Activated naive CD4-positive, alpha-beta T cell (primary cell): ENCODE measurements at regions not wholly inside any gene's neighbourhood (a gene's known extent, or its start where the extent isn't known, plus 50 kb on each side); places are given as distances from the start of the nearest gene placed in this dataset.

ENCODE experiments used
- DNase-seq, 4 experiments: peaks; one replicate each; lab custom pipeline; 2025; lab: John Stamatoyannopoulos, UW

DNA sequence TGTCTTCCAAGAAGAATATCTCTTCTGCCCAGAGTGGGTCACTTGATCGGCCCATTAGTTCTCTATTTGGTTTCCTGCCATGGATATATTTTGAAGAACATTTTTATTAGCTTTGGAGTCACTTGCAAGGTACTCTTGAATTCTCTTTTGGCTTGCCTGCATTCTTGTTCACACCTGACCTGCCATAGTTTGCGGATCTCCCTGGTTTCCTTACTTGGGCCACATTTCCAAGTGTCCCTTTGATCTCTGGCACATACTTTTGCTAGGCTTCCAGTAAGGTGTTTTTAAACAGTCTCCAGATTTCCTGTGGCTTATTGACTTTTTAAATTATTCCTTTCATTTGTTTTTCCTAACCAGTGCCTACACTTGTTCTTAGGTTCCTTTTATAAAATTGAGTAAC, 488.5 kb upstream of the MDFIC2 start:
- no peak for DNase-seq

DNA sequence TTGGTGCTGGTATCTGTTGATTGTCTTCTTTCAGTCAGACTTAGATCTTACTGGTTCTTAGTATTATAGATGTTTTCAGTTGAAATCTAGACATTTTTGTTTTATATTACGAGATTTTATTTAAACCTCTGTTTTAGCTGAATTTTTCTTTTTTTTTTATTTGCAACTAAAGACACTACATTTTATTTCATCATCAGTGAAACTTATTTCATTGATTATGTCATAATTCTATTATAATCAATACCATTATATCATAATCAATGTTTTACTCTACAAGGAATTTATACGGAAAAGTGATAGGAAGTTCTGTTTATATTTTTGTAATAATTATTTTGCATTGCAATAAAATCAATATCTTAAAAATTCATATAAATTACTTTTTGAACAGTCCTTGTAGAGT, 477.4 kb upstream of the MDFIC2 start:
- DNase-seq = no peak

DNA sequence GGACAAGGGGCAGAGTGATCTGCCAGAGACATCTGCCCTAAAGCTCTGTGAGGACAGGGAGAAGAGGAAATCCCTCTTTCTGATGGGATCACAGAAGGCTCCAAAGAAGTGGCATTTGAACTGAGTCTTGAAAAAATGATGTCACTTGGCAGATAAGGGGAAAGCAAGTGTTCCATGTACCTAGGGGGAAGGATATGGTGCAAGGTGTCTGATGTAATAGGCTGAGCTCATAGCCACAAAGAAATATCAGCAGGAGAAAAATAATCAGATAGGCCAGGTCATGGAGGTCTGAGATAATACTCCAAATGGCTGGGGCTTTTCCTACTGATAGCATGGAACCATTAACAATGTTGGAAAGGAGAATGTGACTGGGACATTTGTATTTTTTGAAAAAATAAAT, 468.4 kb upstream of the MDFIC2 start:
- DNase-seq = no peak

DNA sequence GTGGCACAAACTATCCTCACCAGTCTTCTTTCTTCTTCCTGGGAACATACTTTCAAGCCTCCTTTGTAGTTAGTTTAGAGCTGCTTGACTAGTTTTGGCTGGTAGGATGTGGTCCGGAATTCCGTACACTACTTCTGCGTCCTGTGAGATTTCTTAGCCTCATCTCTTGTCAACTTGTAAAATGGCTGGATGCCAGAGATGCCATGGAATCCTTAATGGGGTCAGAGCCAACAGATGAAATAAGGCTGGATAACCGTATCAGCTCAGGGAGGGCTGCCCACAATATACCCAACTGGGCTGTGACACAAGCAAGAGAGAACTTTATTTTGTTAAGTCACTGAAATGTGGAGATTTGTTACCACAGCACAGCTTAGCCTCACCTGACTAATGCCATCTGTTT, 466.9 kb upstream of the MDFIC2 start:
- no peak for DNase-seq

DNA sequence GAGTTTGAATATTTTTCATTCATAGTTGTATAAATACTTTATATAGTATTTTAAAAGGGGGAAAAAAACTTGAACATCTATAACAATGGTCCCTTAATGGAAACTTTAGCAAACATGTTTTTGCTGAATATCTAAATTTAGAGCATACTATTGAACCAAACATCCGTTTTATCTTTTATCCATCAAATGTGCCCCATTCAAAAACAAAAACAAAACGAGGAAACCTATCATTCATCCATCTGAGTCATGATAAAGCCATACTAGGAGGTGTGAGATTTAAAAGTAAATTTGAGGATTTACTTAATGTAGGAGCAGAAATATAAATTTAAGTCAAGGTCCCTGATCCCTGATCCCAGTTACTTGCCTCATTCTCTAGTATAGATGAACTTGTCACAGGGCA, 463.6 kb upstream of the MDFIC2 start:
- no peak for DNase-seq

DNA sequence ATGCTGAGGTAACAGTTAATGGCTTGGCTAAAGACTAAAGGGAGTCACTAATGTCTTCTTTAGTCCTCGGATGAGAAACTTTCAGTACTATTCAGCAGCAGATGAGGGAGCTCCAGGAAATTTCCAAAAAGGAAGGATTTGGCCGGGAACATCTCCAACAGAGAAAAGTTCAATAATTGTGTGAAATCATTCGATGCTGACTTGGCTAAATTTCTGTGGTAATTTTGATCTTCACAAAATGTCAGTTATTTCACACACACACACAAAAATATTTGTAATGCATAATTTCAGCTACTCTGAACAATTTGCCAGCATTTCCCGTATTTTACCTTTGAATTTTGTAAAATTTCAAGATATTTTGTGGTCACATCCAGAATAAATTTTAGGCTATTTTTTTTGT, 462.8 kb upstream of the MDFIC2 start:
- DNase-seq = no peak

DNA sequence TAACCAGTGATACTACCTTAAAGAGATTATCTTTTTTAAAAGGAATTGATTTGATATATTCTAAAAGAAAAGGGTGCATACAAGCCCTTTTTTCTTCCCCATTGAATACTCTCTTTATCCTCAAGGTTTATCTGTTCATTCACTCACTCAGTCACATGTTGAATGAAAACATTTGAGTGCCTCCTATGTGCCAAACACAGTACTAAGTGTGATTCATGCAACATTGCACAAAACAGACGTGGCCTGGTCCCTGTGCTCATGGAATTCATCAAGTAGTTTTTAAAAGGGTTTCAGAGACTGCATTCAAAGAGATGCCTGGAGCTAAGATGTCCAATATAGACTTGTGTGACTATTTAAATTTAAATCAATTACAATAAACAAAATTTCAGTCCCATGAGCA, 462.2 kb upstream of the MDFIC2 start:
- no peak for DNase-seq

DNA sequence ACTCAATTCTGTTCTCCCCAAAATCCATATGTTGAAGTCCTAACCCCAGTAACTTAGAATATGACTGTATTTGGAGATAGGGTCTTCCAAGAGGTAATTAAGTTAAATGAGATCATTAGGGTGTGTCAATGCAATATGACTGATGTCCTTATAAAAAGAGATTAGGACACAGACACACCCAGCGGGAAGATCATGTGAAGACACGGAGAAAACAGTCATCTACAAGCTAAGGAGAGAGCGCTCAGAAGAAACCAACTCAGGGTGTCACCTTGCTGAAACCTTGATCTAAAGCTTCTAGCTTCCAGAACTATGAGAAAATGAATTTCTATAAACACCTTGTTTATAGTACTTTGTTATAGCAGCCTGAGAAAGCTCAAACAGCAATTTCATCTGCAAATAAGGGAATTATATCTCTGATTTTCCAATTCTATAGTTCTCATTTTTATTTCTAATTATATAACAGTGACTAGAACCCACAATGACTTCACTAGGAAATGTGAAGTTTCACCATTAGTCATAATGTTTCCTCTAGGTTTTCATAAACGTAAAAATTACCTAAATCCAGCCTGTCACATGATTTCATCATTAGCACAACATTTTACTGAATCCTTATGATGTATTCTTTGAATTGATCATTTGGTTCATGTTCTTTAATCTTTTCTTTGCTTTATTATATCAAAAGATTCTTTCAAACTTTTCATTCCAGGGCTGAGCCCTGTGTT, 459.1 kb upstream of the MDFIC2 start:
- no peak for DNase-seq

DNA sequence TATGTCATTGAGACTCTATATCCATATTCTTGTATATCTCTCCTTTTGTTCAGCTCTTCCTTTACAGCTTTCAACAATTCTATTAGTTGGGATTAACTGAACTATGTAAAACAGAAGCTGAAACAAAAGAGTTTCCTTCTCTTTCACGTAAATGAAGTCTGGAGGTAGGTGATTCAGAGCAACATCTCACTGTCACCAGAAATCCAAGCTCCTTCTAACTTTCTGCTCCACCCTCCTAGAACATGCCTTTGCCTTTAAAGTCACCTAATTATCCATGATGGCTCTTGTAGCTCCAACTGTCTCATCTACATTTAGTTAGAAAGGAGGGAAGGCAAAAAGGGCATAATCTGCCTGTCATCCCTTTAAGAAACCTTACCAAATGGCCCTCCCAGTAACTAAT, 458.2 kb upstream of the MDFIC2 start:
- no peak for DNase-seq

DNA sequence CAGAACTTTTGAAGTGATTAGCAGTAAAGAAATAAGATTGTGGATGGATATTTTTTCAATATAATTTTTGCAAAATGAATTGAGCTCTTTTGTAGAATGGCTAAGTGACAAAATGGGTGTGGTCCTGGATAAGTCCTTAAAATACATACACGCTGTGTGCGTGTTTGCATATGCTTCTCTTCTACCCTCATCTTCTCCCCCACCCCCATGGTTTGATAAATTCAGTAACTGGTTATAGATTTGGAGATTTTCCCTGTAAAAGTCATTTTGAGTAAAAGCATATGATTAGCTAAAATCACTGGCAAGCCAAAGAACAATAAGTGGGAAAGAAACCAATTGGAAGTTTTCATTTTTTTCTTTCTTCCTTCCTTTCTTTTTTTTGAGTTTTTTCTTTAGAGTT, 453.9 kb upstream of the MDFIC2 start:
- DNase-seq = no peak

DNA sequence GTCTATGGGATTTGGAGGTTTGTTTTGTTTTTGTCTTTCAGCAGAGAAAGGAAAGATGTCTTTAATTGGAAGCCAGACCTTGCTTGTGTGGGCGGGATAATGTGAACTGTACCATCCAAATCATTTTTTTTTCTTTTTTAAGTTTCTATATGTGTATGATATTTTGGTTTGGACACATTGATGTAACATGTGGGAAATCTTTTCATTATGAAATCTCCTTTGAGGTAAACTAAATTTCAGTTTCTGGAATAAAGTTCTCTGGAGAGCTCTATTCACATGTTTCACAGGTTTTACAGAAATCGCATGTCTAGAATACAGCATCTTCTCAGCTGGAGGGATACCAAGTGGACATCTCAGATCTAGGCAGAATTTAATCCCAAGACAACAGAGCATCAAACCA, 451.5 kb upstream of the MDFIC2 start:
- no peak for DNase-seq

DNA sequence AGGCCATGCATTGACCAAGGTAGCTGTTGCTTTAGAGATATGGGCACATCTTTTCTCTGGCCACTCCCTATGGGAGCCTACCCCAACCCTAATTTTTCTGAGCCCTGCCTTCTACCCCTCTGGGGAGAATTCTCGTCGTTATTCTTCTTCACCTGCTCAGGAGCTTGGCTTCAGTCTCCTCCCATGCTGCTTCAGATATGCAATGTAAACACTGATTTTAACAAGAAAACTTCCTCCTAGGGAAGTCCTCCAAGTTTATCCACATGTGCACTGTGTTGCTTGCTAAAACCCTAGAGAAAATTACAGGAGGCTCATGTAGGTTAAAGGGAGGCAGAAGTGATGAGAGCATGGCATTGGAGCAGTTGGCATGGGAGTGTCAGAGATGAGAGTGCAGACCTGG, 445.2 kb upstream of the MDFIC2 start:
- no peak for DNase-seq

DNA sequence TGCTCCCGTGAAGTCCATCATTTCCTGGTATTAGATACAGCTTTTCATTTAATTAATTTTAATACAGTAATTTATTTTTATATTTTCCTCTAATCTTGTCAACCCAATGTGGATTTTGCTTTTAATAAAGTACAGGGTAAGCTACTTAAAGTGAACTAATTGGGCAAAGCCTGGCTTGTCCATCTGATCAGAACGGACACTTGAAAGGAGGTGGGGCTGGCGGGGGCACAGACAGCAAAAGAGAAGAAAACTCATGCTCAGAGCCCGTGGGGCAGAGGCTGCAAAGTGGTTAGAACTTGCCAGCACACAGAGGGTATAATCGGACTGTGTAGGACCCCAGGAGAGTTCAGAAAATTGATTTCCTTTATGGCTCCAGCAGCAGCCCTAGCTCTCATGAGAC, 443.1 kb upstream of the MDFIC2 start:
- DNase-seq = no peak

DNA sequence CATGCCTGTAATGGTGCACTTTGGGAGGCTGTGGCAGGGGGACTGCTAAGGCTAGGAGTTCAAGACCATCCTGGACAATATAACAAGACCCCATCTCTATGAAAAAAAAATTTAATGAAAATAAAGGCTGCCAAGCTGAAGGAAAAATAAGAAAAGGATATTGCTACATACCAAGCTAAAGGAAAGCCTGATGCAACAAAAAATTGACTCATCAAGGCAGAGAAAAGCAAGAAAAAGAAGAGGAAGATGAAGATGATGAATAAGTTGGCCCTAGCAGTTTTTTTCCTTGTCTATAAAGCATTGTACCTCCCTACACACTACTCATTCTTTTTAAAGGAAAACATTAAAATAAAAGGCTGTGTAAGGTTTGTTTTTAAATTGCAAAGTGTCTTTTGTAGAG, 441.9 kb upstream of the MDFIC2 start:
- no peak for DNase-seq

DNA sequence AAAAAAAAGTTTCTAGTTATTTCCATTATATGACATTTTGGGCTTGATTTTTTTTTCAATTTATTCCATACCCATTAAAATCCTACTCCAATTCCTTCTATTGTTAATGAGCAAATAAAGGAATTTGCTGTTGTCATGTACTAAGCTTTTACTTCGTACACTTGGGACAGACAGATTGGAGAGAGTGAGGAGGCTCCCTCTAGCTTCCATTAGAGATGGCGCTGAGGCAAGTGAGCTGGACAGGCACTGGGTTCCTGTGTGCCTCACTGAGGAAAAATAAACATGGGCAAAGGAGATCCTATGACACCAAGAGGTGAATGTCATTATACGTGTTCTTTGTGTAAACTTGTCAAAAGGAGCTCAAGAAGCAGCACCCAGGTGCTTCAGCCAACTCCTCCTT, 441.1 kb upstream of the MDFIC2 start:
- DNase-seq = no peak

DNA sequence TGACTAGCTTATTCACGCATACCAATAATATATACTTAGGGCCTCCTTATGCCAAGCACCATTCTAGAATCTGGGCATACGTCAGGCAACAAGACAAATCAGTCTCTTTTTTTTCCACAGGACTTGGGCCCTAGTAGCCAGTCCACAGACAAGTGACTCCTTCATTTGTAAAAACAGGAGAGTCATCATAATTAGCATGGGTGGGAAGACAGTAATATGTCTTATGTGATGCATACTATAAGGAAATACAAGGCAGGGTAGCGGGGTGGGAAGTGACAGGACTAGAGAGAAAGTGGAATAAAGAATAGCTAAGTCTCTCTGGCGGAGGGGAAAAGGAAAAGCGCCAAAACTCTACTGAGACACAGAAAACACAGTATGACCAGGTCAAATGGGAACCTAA, 439.6 kb upstream of the MDFIC2 start:
- no peak for DNase-seq

DNA sequence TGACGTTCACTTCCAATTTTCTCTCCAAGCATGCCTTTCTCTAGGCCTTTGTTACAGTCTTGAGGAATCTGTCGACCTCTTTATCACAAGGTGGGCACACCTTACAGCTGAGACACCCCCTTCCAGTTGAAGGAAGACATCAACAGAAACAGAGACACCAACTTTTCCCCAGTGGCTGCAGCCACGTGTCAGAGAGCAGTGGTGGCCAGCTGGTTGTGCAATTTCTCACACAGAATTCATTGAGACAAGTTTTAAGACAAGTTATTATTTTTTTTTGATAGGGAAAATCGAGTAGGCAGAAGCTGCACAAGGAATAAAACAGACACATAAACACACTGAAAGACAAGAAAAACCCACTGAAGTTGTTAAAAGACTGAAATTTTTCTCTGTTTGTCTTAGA, 436.7 kb upstream of the MDFIC2 start:
- no peak for DNase-seq

DNA sequence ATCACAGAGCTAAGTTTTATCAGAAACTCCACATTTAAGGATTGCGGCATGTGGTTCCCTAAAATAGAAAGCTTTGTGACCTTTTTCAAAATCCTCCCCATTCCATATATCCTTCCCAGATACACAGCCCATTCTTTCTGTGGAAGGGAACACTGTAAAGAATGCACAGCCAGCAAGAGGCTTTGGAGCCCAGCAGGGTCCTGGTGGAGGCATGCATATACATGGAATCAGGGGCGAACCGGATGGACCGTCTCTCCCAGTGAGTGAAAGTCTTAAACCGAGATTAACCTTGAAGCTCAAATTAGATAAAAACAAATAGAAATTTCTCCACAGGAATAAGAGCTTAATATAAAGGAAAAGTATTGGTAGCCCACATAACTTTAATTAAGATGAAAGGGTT, 436.2 kb upstream of the MDFIC2 start:
- no peak for DNase-seq

DNA sequence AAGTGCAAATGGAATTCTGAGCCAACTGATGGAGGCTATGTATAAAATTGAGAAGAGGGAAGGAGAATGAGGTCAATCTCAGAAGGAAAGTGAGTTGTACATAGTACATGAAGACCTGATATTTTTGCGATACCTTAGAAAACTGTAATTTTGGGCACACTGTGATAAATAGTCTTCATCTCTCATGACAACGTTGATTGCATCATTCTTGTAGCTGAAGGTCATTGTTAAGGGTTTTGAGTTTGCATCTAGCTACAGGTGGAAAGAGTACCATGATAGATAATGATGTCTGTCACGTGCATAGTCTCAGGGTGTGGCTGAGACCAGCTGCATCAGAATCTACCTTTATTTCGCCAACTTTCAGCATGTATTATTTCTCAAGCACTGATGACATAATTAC, 435.4 kb upstream of the MDFIC2 start:
- no peak for DNase-seq

DNA sequence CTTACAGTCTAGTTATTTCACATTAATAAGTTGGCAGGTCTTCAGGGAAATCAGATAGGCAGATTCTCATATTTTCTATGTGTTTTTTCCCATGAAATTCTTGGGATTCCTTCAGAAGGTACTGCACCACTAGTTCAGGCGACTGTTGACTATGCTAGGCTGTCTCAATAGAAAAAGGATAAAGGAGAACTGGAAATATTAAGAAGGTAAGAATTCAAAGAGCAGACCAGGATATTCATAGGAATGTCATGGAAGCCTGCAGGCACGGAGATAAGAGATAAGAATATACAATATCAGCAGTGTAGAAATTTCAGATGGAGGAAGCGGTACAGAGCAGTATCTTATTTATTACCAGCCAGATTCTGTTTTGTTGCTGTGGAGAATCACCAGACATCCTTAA, 432.1 kb upstream of the MDFIC2 start:
- DNase-seq = no peak

DNA sequence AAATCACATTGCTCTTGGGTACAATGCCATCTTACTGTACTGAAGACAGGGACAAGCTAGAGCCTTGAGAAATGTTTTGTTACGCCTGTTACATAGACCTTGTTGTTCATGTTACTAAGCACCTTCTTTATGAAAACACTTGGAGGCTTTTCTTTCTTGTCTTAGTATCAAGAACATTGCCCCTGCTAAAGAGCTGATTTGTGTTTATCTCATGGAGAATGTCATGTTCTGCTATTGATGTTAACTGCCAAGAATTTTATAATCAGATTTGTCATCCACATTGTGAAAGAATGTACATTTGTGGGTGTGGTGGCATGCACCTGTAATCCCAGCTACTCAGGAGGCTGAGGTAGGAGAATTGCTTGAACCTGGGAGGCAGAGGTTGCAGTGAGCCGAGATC, 431.3 kb upstream of the MDFIC2 start:
- no peak for DNase-seq

DNA sequence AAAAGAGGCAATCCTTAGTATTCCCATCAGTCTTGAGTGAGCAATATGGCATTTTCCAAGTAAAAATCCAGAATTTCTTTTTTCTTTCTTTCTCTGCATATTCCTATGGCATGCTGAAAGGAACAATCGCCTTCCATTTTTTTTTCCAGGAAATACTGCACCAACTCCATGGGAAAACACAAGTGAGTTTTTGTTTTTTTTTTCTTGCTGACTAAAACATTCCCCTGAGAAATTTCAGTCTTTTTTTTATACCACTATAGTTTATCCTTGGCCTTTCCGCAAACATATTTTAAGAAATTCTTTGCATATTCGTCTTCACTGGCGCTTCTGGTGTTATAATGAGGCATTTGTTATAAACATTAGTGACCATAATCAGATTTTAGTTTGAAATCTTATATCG, 429.6 kb upstream of the MDFIC2 start:
- no peak for DNase-seq

DNA sequence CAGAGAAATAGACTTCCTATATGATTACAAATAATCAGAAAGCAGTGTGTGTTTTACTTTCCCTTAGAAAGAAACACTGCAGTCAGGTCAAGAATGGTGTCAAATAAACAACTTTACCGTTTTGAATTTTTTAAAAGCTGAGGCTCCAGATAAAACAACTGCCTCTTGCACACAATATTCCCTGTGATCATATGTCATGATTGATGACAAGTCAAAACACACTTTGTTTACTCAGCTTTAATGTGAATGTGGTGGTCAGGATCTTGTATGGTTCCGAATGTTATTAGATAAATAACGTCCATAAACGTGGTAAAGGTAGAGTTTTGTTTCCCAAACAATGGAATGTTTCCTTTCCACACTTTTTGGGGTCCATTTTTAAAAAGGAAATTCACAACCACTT, 428.4 kb upstream of the MDFIC2 start:
- DNase-seq = no peak

DNA sequence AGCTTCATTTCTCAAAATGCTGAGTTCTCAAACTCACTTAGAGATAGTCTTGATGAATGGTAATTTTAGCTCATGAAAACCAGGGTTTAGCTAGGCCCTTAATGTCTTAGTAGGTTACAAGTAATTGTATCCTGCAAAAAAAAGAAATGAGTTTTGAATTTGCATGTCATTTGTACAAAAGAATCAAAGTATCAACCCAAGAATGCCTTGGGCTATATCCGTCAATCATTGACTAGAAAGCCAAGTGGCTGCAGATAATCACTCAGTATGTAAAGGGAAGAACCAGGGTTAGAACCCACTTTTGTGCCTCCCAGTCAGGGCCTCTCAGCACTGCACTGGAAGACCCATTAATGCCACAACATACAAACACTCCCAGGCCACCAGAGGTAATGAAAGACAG, 427.6 kb upstream of the MDFIC2 start:
- DNase-seq = no peak

DNA sequence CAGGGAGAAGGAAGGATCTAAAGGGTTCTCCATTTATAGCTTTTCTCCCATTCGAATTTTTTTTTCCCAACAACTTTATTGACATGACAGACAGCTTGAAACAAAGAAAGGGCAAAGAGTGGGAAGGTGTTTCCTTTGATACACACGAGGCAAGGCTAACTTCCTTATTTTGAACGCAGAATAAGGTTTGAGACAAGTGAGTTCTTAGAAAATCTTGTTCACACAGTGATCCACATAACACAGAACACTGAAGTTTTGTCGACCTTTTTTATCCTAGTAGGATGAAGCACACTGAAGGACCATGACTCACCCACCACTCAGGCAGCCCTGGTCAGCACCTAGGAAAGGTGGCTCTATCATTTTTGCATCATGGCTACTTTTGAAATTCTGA, 425.8 kb upstream of the MDFIC2 start:
- no peak for DNase-seq
